PC-9 (cell line): ENCODE measurements at regions not wholly inside any gene's neighbourhood (a gene's known extent, or its start where the extent isn't known, plus 50 kb on each side); places are given as distances from the start of the nearest gene placed in this dataset.
"Not testable (repeated sequence)": the region's sequence is repeated elsewhere in the genome, so short reads cannot be mapped to it uniquely, and the experiment has no call there.

ENCODE experiments used
- CTCF ChIP-seq: fragments of 200-600 bp; sonication (generic); conservative IDR thresholded peaks from 2 replicates; pipeline ENCODE4 v1.6.1; 2017; ENCODE audit warnings: mixed run types, antibody characterized with exemption, mild to moderate bottlenecking, moderate library complexity
- EZH2 ChIP-seq: fragments of 200-600 bp; sonication (generic); IDR thresholded peaks from 2 replicates; pipeline ENCODE4 v1.8.0; 2017; ENCODE audit warnings: antibody characterized with exemption, low read depth

GRCh38 chr1:120608314-120609014 lies 115.3 kb upstream of the NBPF26 start:
- TF ChIP-seq CTCF, EZH2: not testable (repeated sequence)
